HepG2 (cell line): ENCODE measurements at regions not wholly inside any gene's neighbourhood (a gene's known extent, or its start where the extent isn't known, plus 50 kb on each side); places are given as distances from the start of the nearest gene placed in this dataset.

Experiments
- ATAC-seq: fragments of 200-7000 bp; cut with Tn5 transposase; 3 replicates; pipeline ENCODE4 v1.9.1; 2020; ENCODE audit warnings: mild to moderate bottlenecking, moderate library complexity
- BruUV-seq: library from RNA; stranded (reverse); fragments of 400-500 nt; replicated peaks from 2 replicates; lab custom pipeline; 2021; lab: Mats Ljungman, UMichigan
- CTCF ChIA-PET: fragments of 300-600 bp; formaldehyde crosslinking; extraction: SDS; loops from one replicate; lab custom pipeline; 2021; ENCODE audit warnings: low total read pairs, inconsistent platforms, low intra/inter-chr PET ratio; lab: Yijun Ruan, JAX
- POLR2A ChIA-PET: fragments of 350-600 bp; sonication (Branson Sonifier 250); formaldehyde crosslinking; loops from one replicate; lab custom pipeline; 2020; ENCODE audit warnings: antibody characterized with exemption, inconsistent platforms; lab: Yijun Ruan, JAX
- DNase-seq: peaks from one replicate; pipeline ENCODE4 v3.0.0-alpha.2; 2015; ENCODE audit warnings: low spot score
- FAIRE-seq: peaks from 3 replicates; lab custom pipeline; 2011; peaks lifted over from hg19 to GRCh38; lab: Jason Lieb, UNC
- H2AFZ ChIP-seq: one replicate; pipeline ENCODE4 v1.6.1; 2011; ENCODE audit warnings: low read length, inconsistent platforms
- H3K27ac ChIP-seq: fragments of 300-600 bp; 3 replicates; pipeline ENCODE4 v1.8.0; 2011; ENCODE audit warnings: mixed run types, mild to moderate bottlenecking, mixed read lengths, low read length, inconsistent platforms; ENCODE audit not compliant: insufficient read depth; ENCODE audit errors: extremely low read length
- H3K27me3 ChIP-seq, 2 experiments: fragments of 200-600 bp in 1 of 2; 2 replicates in 1 of 2; 3 replicates in 1 of 2; pipeline versions ENCODE4 v1.6.0 to v1.8.0; 2011; ENCODE audit warnings: low read length in 2 of 2, mild to moderate bottlenecking in 2 of 2, moderate library complexity in 2 of 2, inconsistent platforms in 1 of 2; ENCODE audit not compliant: insufficient read depth in 2 of 2, control insufficient read depth in 1 of 2
- H3K36me3 ChIP-seq, 2 experiments: fragments of 200-600 bp in 1 of 2; replicated peaks in 1 of 2; 2 replicates in 1 of 2; 3 replicates in 1 of 2; pipeline versions ENCODE4 v1.5.1 to v1.8.0; 2011; ENCODE audit warnings: low read length in 2 of 2, inconsistent platforms in 1 of 2; ENCODE audit not compliant: insufficient read depth in 2 of 2, control insufficient read depth in 1 of 2
- H3K4me1 ChIP-seq: 2 replicates; pipeline ENCODE4 v1.5.1; 2012; ENCODE audit warnings: low read length, inconsistent platforms; ENCODE audit not compliant: insufficient read depth
- H3K4me2 ChIP-seq: 2 replicates; pipeline ENCODE4 v1.6.0; 2011; ENCODE audit warnings: low read depth, low read length, inconsistent platforms
- H3K4me3 ChIP-seq, 3 experiments: fragments of 200-600 bp in 1 of 3; sonication (generic), shearing (Covaris generic) in 1 of 3; replicated peaks in 1 of 3; 2 replicates each; pipeline ENCODE4 v1.5.1; 2011 to 2016; ENCODE audit warnings: low read length in 3 of 3, inconsistent platforms in 2 of 3, low read depth in 2 of 3, mild to moderate bottlenecking in 2 of 3, control low read depth in 1 of 3, mixed read lengths in 1 of 3; ENCODE audit not compliant: insufficient read depth in 1 of 3
- H3K79me2 ChIP-seq: one replicate; pipeline ENCODE4 v1.6.1; 2011; ENCODE audit warnings: low read length, inconsistent platforms; ENCODE audit not compliant: insufficient read depth
- H3K9ac ChIP-seq: 2 replicates; pipeline ENCODE4 v1.6.0; 2011; ENCODE audit warnings: mild to moderate bottlenecking, low read depth, low read length, inconsistent platforms; ENCODE audit not compliant: insufficient read depth
- H3K9me3 ChIP-seq: 2 replicates; pipeline ENCODE4 v1.5.1; 2012; ENCODE audit warnings: mild to moderate bottlenecking, low read length
- H4K20me1 ChIP-seq: 2 replicates; pipeline ENCODE4 v1.6.0; 2011; ENCODE audit warnings: inconsistent platforms, mild to moderate bottlenecking, low read length, moderate library complexity; ENCODE audit not compliant: insufficient read depth
- DDIT3 ChIP-seq: sonication (generic); formaldehyde crosslinking; IDR thresholded peaks from 2 replicates; pipeline ENCODE4 v1.4.0; 2020; ENCODE audit warnings: mild to moderate bottlenecking, missing genetic modification reagents
- ETV5 ChIP-seq: IDR thresholded peaks from 2 replicates; pipeline ENCODE4 v1.6.1; 2018; ENCODE audit warnings: missing biosample characterization, missing genetic modification reagents, inconsistent platforms, borderline replicate concordance
- FOXK1 ChIP-seq: sonication (generic); formaldehyde crosslinking; IDR thresholded peaks from 2 replicates; pipeline ENCODE4 v1.4.0; 2020; ENCODE audit warnings: low read depth, missing genetic modification reagents, borderline replicate concordance
- RAD21 ChIP-seq: fragments of 450-650 bp; formaldehyde crosslinking; IDR thresholded peaks from 2 replicates; pipeline ENCODE4 v1.5.0; 2020; ENCODE audit warnings: mild to moderate bottlenecking
- STAT5B ChIP-seq: sonication (generic); formaldehyde crosslinking; IDR thresholded peaks from 2 replicates; pipeline ENCODE4 v1.4.0; 2020; ENCODE audit warnings: missing genetic modification reagents
- TIGD3 ChIP-seq: sonication (generic); formaldehyde crosslinking; IDR thresholded peaks from 2 replicates; pipeline ENCODE4 v1.5.1; 2020; ENCODE audit warnings: mild to moderate bottlenecking, missing genetic modification reagents, borderline replicate concordance
- ZBTB39 ChIP-seq: sonication (generic); formaldehyde crosslinking; IDR thresholded peaks from 2 replicates; pipeline ENCODE4 v1.5.0; 2020; ENCODE audit warnings: missing genetic modification reagents
- ZNF367 ChIP-seq: sonication (generic); formaldehyde crosslinking; IDR thresholded peaks from 2 replicates; pipeline ENCODE4 v1.4.0; 2020; ENCODE audit warnings: missing genetic modification reagents, borderline replicate concordance
- ZNF512B ChIP-seq: sonication (generic); formaldehyde crosslinking; IDR thresholded peaks from 2 replicates; pipeline ENCODE4 v1.5.1; 2020; ENCODE audit warnings: missing genetic modification reagents, mild to moderate bottlenecking, borderline replicate concordance
- ZNF556 ChIP-seq: sonication (generic); formaldehyde crosslinking; IDR thresholded peaks from 2 replicates; pipeline ENCODE4 v1.4.0; 2020; ENCODE audit warnings: mild to moderate bottlenecking, missing genetic modification reagents, borderline replicate concordance
- ZSCAN20 ChIP-seq: sonication (generic); formaldehyde crosslinking; IDR thresholded peaks from 2 replicates; pipeline ENCODE4 v1.4.0; 2020; ENCODE audit warnings: missing genetic modification reagents, mild to moderate bottlenecking, borderline replicate concordance
- WGBS: methylation state at CpG from one replicate; pipeline ENCODE4 v1.1.6; 2017; ENCODE audit warnings: low lambda C conversion rate; 5-methylcytosine and 5-hydroxymethylcytosine counted together
- in situ Hi-C: cut with HindIII; loops from 2 replicates; pipeline ENCODE4 v1.10.0; 2017; ENCODE audit warnings: low pct_unique_long_range_greater_than_20kb; ENCODE audit not compliant: extremely low pct_ligation_motif_present
- intact Hi-C: fragments of 100-400 bp; cut with micrococcal nuclease; formaldehyde crosslinking; loops from one replicate; pipeline ENCODE4 v1.10.0; 2022; ENCODE audit not compliant: unreplicated experiment
- TF ChIP-seq, protein P1 (sequence below): IDR thresholded peaks from 2 replicates; pipeline ENCODE4 v1.6.1; 2016; ENCODE audit warnings: missing compliant biosample characterization, missing genetic modification reagents, borderline replicate concordance

DNA sequence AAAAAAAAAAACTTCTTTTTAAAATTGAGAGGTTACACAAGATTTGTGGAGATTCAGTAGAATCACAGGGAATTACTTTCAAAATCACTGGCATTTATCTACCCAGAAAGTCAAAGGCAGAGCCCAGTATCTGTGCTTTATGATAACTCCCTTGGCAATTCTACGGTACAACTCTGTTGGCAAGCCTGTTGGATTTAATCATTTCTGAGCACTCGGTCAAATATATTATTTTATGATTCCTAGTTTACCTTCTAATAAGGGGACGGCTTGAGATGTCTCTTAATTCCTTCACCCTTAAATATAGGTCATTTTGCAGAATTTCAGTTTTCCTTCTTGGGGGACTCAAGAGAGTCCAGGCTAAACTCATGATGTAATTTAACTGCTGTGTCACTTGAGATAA lies 987.6 kb downstream of the EFNB2 start:
- Histone ChIP-seq H3K4me1 (no peaks in the 10 kb centered on the region), H3K9me3 (peaks cover 57% of the 10 kb centered on the region), H3K4me2 (no peak overlapping the region), H2AFZ (no peak overlapping the region), H4K20me1 (no peaks in the 10 kb centered on the region), H3K27me3 (no peaks in the 10 kb centered on the region), H3K4me3 (no peak overlapping the region), H3K27ac (no peak overlapping the region), H3K9ac (no peak overlapping the region), H3K79me2 (no peaks in the 10 kb centered on the region), H3K36me3 (no peaks in the 10 kb centered on the region)
- POLR2A ChIA-PET, result no interaction called here
- no peak for TF ChIP-seq STAT5B
- TF ChIP-seq DDIT3 (CRISPR knock-in tag), result no peak
- TF ChIP-seq ZNF367 (CRISPR knock-in tag), result no peak
- TF ChIP-seq, protein P1, sequence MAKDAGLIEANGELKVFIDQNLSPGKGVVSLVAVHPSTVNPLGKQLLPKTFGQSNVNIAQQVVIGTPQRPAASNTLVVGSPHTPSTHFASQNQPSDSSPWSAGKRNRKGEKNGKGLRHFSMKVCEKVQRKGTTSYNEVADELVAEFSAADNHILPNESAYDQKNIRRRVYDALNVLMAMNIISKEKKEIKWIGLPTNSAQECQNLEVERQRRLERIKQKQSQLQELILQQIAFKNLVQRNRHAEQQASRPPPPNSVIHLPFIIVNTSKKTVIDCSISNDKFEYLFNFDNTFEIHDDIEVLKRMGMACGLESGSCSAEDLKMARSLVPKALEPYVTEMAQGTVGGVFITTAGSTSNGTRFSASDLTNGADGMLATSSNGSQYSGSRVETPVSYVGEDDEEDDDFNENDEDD, result no peak
- no peak for TF ChIP-seq ETV5 (CRISPR knock-in tag)
- TF ChIP-seq FOXK1, result no peak
- TF ChIP-seq RAD21 (CRISPR knock-in tag), result no peak
- in situ Hi-C loops, result no loop called here
- intact Hi-C loops, result no loop called here
- DNase-seq (no peak), FAIRE-seq (no peak), ATAC-seq (no peak)
- WGBS, result 32% methylated on average over 3 of the region's 3 CpGs
- CTCF ChIA-PET, result no interaction called here
- no TSS peak for BruUV-seq

DNA sequence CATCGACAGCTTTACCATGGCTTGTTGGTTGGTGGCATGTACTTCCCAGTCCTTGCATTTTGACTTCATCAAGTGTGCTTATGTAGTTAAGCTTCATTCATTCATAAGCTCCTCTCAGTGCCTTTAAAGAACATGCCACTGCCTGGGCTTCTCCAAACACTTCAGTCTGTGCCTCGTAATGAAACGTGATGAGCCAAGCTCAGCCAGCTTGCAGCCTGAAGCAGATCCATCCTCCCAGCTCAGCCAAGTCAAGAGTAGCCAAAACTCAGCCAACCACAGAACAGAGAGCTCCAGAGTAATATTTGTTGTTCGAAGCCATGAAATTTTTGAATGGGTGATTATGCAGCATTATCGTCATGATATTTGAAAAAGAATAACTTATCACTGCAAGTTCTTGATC lies 989.7 kb downstream of the EFNB2 start:
- no peak for FAIRE-seq
- Histone ChIP-seq H4K20me1 (no peaks in the 10 kb centered on the region), H3K27ac (no peak overlapping the region), H3K36me3 (no peaks in the 10 kb centered on the region), H3K9ac (no peak overlapping the region), H3K79me2 (no peaks in the 10 kb centered on the region), H3K4me1 (no peaks in the 10 kb centered on the region), H3K4me2 (no peak overlapping the region), H3K9me3 (peaks cover 62% of the 10 kb centered on the region), H2AFZ (no peak overlapping the region), H3K27me3 (no peaks in the 10 kb centered on the region), H3K4me3 (no peak overlapping the region)
- CTCF ChIA-PET, result no interaction called here
- no peak for DNase-seq
- 10% methylated on average over 5 of the region's 5 CpGs for WGBS
- intact Hi-C loops (no loop called here), in situ Hi-C loops (no loop called here)
- ATAC-seq, result no peak
- no TSS peak for BruUV-seq
- POLR2A ChIA-PET, result no interaction called here
- TF ChIP-seq ZSCAN20, result no peak
- no peak for TF ChIP-seq ZBTB39 (CRISPR knock-in tag)
- TF ChIP-seq ZNF556 (CRISPR knock-in tag), result no peak
- TF ChIP-seq ZNF512B (CRISPR knock-in tag), result no peak
- TF ChIP-seq TIGD3 (CRISPR knock-in tag), result no peak
